OCI-LY1 (cell line): ENCODE measurements at regions not wholly inside any gene's neighbourhood (a gene's known extent, or its start where the extent isn't known, plus 50 kb on each side); places are given as distances from the start of the nearest gene placed in this dataset.

Experiments used
- CTCF ChIP-seq: fragments of 200-600 bp; sonication (generic), shearing (Covaris generic); IDR thresholded peaks from 2 replicates; pipeline ENCODE4 v1.5.1; 2017; ENCODE audit warnings: mild to moderate bottlenecking, antibody characterized with exemption, low read length, moderate library complexity, mixed read lengths
- EZH2 ChIP-seq: fragments of 200-600 bp; sonication (generic), shearing (Covaris generic); IDR thresholded peaks from 2 replicates; pipeline ENCODE4 v1.8.0; 2017; ENCODE audit warnings: borderline replicate concordance, mixed run types, mild to moderate bottlenecking, antibody characterized with exemption, low read length, moderate library complexity, mixed read lengths

- no peak for TF ChIP-seq CTCF
- no peak for TF ChIP-seq EZH2
These were observed 144.8 kb downstream of the TMCO5A start for GRCh38 chr15:38079236-38079635.
